Endothelial cell of umbilical vein (primary cell): ENCODE measurements at regions not wholly inside any gene's neighbourhood (a gene's known extent, or its start where the extent isn't known, plus 50 kb on each side); places are given as distances from the start of the nearest gene placed in this dataset.

Source experiments
- BruUV-seq: library from RNA; stranded (reverse); fragments of 400-500 nt; replicated peaks from 2 replicates; lab custom pipeline; 2021; lab: Mats Ljungman, UMichigan
- CTCF ChIA-PET: fragments of 300-600, 350-600 bp; sonication (Branson Sonifier 250); formaldehyde crosslinking; loops from one replicate; lab custom pipeline; 2021; ENCODE audit warnings: antibody characterized with exemption, inconsistent platforms; lab: Charles Lee
- POLR2A ChIA-PET: fragments of 300-600, 350-600 bp; sonication (Branson Sonifier 250); formaldehyde crosslinking; loops from one replicate; lab custom pipeline; 2021; ENCODE audit warnings: antibody characterized with exemption, inconsistent platforms; lab: Charles Lee
- DNase-seq: peaks from one replicate; pipeline ENCODE4 v3.0.0-alpha.2; 2011; ENCODE audit warnings: low read depth, low spot score
- FAIRE-seq: peaks from 2 replicates; lab custom pipeline; 2011; peaks lifted over from hg19 to GRCh38; lab: Jason Lieb, UNC
- H2AFZ ChIP-seq: 2 replicates; pipeline ENCODE4 v1.6.0; 2012; ENCODE audit warnings: low read depth, low read length, control low read depth, inconsistent platforms
- H3K27ac ChIP-seq: 2 replicates; pipeline ENCODE4 v1.5.1; 2011; ENCODE audit warnings: low read depth, mild to moderate bottlenecking, control low read depth, low read length, moderate library complexity; ENCODE audit not compliant: insufficient read depth
- H3K27me3 ChIP-seq, 2 experiments: 2 replicates each; pipeline versions ENCODE4 v1.6.0 to v1.6.1; 2011; ENCODE audit warnings: low read length in 2 of 2, mixed read lengths in 1 of 2; ENCODE audit not compliant: control insufficient read depth in 2 of 2, insufficient read depth in 2 of 2
- H3K36me3 ChIP-seq, 2 experiments: 2 replicates in 1 of 2; 3 replicates in 1 of 2; pipeline ENCODE4 v1.5.1; 2011; ENCODE audit warnings: low read length in 2 of 2, mild to moderate bottlenecking in 1 of 2, moderate library complexity in 1 of 2; ENCODE audit not compliant: control insufficient read depth in 2 of 2, insufficient read depth in 2 of 2; ENCODE audit errors: extremely low read depth in 1 of 2
- H3K4me1 ChIP-seq: 3 replicates; pipeline ENCODE4 v1.5.1; 2011; ENCODE audit warnings: mild to moderate bottlenecking, low read length; ENCODE audit not compliant: control insufficient read depth, insufficient read depth; ENCODE audit errors: extremely low read depth
- H3K4me2 ChIP-seq: 2 replicates; pipeline ENCODE4 v1.6.1; 2011; ENCODE audit warnings: low read length, control low read depth, mixed read lengths; ENCODE audit not compliant: insufficient read depth
- H3K4me3 ChIP-seq, 3 experiments: fragments of 200-600 bp in 1 of 3; sonication (generic), shearing (Covaris generic) in 1 of 3; replicated peaks in 1 of 3; 2 replicates each; pipeline ENCODE4 v1.5.1; 2011 to 2016; ENCODE audit warnings: control low read depth in 3 of 3, low read length in 3 of 3, mild to moderate bottlenecking in 2 of 3, inconsistent platforms in 1 of 3, low read depth in 1 of 3, moderate library complexity in 1 of 3; ENCODE audit not compliant: insufficient read depth in 1 of 3
- H3K79me2 ChIP-seq: 2 replicates; pipeline ENCODE4 v1.6.0; 2012; ENCODE audit warnings: low read length, inconsistent platforms; ENCODE audit not compliant: control insufficient read depth, insufficient read depth
- H3K9ac ChIP-seq: replicated peaks from 2 replicates; pipeline ENCODE3; 2011; ENCODE audit warnings: low read length, control low read depth; ENCODE audit not compliant: insufficient read depth; ENCODE audit errors: extremely low read depth
- H3K9me1 ChIP-seq: replicated peaks from 3 replicates; pipeline ENCODE4 v1.6.0; 2011; ENCODE audit warnings: mild to moderate bottlenecking, low read length; ENCODE audit not compliant: control insufficient read depth, insufficient read depth; ENCODE audit errors: extremely low read depth
- H3K9me3 ChIP-seq: replicated peaks from 2 replicates; pipeline ENCODE4 v1.5.1; 2012; ENCODE audit warnings: low read length, inconsistent platforms; ENCODE audit not compliant: control insufficient read depth, insufficient read depth
- H4K20me1 ChIP-seq: replicated peaks from 2 replicates; pipeline ENCODE3; 2011; ENCODE audit warnings: mild to moderate bottlenecking, low read length; ENCODE audit not compliant: control insufficient read depth, insufficient read depth; ENCODE audit errors: extremely low read depth
- EZH2 ChIP-seq: IDR thresholded peaks from 2 replicates; pipeline ENCODE4 v1.6.1; 2012; ENCODE audit warnings: borderline replicate concordance, low read depth, mild to moderate bottlenecking, moderate library complexity, low read length, inconsistent platforms; ENCODE audit not compliant: severe bottlenecking
- FOS ChIP-seq: IDR thresholded peaks from 2 replicates; pipeline ENCODE4 v1.6.1; 2011; ENCODE audit warnings: mild to moderate bottlenecking, low read length, moderate library complexity, borderline replicate concordance; ENCODE audit not compliant: insufficient read depth
- GATA2 ChIP-seq: IDR thresholded peaks from 2 replicates; pipeline ENCODE4 v1.7.0; 2011; ENCODE audit warnings: low read depth, mild to moderate bottlenecking, moderate library complexity, mixed read lengths, low read length; ENCODE audit not compliant: insufficient read length, insufficient read depth
- JUN ChIP-seq: IDR thresholded peaks from 2 replicates; pipeline ENCODE4 v1.6.1; 2011; ENCODE audit warnings: borderline replicate concordance, low read depth; ENCODE audit not compliant: insufficient read length, insufficient read depth
- MYC ChIP-seq: IDR thresholded peaks from one replicate; pipeline ENCODE4 v1.6.1; 2011; ENCODE audit warnings: mild to moderate bottlenecking, low read depth, low read length
- POLR2A ChIP-seq: IDR thresholded peaks from 2 replicates; pipeline ENCODE4 v1.6.1; 2012; ENCODE audit warnings: low read depth, mild to moderate bottlenecking, control low read depth, low read length
- POLR2AphosphoS5 ChIP-seq: IDR thresholded peaks from 2 replicates; pipeline ENCODE4 v1.6.1; 2012; ENCODE audit warnings: low read depth, mild to moderate bottlenecking, control low read depth, low read length, moderate library complexity; ENCODE audit not compliant: insufficient read depth
- dilution Hi-C: fragments of 300-500 bp; cut with MboI; formaldehyde crosslinking; loops from one replicate; pipeline ENCODE4 v1.15.0; 2019; ENCODE audit warnings: low sequenced_read_pairs; ENCODE audit not compliant: extremely low pct_ligation_motif_present
- intact Hi-C: fragments of 100-400 bp; cut with micrococcal nuclease; formaldehyde crosslinking; loops from one replicate; pipeline ENCODE4 v1.10.0; 2022
- TF ChIP-seq, protein P1 (sequence below): IDR thresholded peaks from 2 replicates; pipeline ENCODE4 v1.6.1; 2011; ENCODE audit not compliant: insufficient read depth, insufficient read length
- TF ChIP-seq, protein P2 (sequence below), 2 donors: IDR thresholded peaks; 1 replicate in 1 of 2; 2 replicates in 1 of 2; pipeline ENCODE4 v1.5.1; 2011; ENCODE audit warnings: low read length in 2 of 2, mild to moderate bottlenecking in 2 of 2, moderate library complexity in 2 of 2, control low read depth in 1 of 2, inconsistent platforms in 1 of 2, low read depth in 1 of 2; ENCODE audit not compliant: insufficient read depth in 1 of 2; ENCODE audit errors: extremely low read depth in 1 of 2

DNA sequence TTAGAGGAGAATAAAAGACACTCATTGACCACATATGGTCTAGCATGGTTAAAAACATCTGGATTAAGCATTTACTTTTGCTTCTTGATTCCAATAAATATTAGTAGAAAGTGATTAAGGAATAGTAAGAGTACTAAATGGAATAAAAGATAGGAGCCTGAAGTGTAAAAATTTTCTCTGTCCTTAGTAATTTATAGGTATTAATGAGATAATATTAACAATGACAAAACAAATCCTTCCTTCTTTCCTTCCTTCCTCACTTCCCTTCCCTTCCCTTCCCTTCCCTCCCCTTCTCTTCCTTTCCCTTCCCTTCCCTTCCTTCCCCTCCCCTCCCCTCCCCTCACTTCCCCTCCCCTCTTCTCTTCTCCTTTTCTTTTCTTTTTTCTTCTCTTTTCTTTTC lies 797.5 kb upstream of the NRXN1 start:
- Histone ChIP-seq H3K4me2 (no peak overlapping the region), H3K4me3 (no peak overlapping the region), H3K9me3 (no peaks in the 10 kb centered on the region), H3K9ac (no peak overlapping the region), H3K9me1 (no peaks in the 10 kb centered on the region), H3K36me3 (no peaks in the 10 kb centered on the region), H2AFZ (no peak overlapping the region), H3K4me1 (no peaks in the 10 kb centered on the region), H3K27ac (no peak overlapping the region), H3K27me3 (no peaks in the 10 kb centered on the region), H4K20me1 (no peaks in the 10 kb centered on the region), H3K79me2 (no peaks in the 10 kb centered on the region)
- FAIRE-seq (no peak), DNase-seq (no peak)
- TF ChIP-seq MYC (no peak), GATA2 (no peak), POLR2AphosphoS5 (no peak), JUN (no peak), FOS (no peak), EZH2 (no peak), POLR2A (no peak)
- TF ChIP-seq, protein P1, sequence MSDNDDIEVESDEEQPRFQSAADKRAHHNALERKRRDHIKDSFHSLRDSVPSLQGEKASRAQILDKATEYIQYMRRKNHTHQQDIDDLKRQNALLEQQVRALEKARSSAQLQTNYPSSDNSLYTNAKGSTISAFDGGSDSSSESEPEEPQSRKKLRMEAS, result no peak
- TF ChIP-seq, protein P2, sequence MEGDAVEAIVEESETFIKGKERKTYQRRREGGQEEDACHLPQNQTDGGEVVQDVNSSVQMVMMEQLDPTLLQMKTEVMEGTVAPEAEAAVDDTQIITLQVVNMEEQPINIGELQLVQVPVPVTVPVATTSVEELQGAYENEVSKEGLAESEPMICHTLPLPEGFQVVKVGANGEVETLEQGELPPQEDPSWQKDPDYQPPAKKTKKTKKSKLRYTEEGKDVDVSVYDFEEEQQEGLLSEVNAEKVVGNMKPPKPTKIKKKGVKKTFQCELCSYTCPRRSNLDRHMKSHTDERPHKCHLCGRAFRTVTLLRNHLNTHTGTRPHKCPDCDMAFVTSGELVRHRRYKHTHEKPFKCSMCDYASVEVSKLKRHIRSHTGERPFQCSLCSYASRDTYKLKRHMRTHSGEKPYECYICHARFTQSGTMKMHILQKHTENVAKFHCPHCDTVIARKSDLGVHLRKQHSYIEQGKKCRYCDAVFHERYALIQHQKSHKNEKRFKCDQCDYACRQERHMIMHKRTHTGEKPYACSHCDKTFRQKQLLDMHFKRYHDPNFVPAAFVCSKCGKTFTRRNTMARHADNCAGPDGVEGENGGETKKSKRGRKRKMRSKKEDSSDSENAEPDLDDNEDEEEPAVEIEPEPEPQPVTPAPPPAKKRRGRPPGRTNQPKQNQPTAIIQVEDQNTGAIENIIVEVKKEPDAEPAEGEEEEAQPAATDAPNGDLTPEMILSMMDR (IDR thresholded peaks at IDR 0.05; ENCODE audit: extremely low read depth in 1 of 2, insufficient read depth in 1 of 2, low read depth in 1 of 2, low read length in 2 of 2), result no peak
- CTCF ChIA-PET, result interaction anchor here (0.6 kb wide), 1 partner anchor 1734 kb away, joined by 4 read pairs; no protein-coding TSS in a partner anchor
- intact Hi-C loops (no loop called here), dilution Hi-C loops (no loop called here)
- POLR2A ChIA-PET, result no interaction called here
- no TSS peak for BruUV-seq
